ENCODE measurements at regions not wholly inside any gene's neighbourhood (a gene's known extent, or its start where the extent isn't known, plus 50 kb on each side); places are given as distances from the start of the nearest gene placed in this dataset.
"Not testable (repeated sequence)": the region's sequence is repeated elsewhere in the genome, so short reads cannot be mapped to it uniquely, and the experiment has no call there.

GRCh38 chr14:21788687-21789086, 115.1 kb upstream of the OR4E1 start:
- TF ChIP-seq YY1 (IDR thresholded peaks at IDR 0.05; ENCODE audit: insufficient read depth, insufficient read length); SUZ12 (IDR thresholded peaks at IDR 0.05; ENCODE audit: extremely low read depth, insufficient read depth, insufficient read length); ZNF274 (IDR thresholded peaks at IDR 0.05; ENCODE audit: low read depth, low read length): not testable (repeated sequence)

All from NT2/D1 (cell line).